SU-DHL-6 (cell line): ENCODE measurements at regions not wholly inside any gene's neighbourhood (a gene's known extent, or its start where the extent isn't known, plus 50 kb on each side); places are given as distances from the start of the nearest gene placed in this dataset.

Source experiments
- H2AFZ ChIP-seq: fragments of 200-600 bp; sonication (generic); 2 replicates; pipeline ENCODE4 v1.6.1; 2014; ENCODE audit warnings: low read depth, mild to moderate bottlenecking, moderate library complexity, mixed read lengths, antibody characterized with exemption, low read length; ENCODE audit not compliant: severe bottlenecking
- H3F3A ChIP-seq: fragments of 200-600 bp; shearing (Covaris generic); 2 replicates; pipeline ENCODE4 v1.6.0; 2016; ENCODE audit warnings: antibody characterized with exemption, mild to moderate bottlenecking; ENCODE audit not compliant: insufficient read depth
- H3K27ac ChIP-seq: fragments of 200-600 bp; sonication (generic); 2 replicates; pipeline ENCODE4 v1.5.1; 2016; ENCODE audit warnings: low read depth, mild to moderate bottlenecking, low read length, moderate library complexity, mixed read lengths
- H3K27me3 ChIP-seq: fragments of 200-600 bp; sonication (generic), shearing (Covaris generic); 2 replicates; pipeline ENCODE4 v1.6.0; 2014; ENCODE audit warnings: mild to moderate bottlenecking, low read length
- H3K36me3 ChIP-seq: fragments of 200-600 bp; sonication (generic); 2 replicates; pipeline ENCODE4 v1.6.1; 2014; ENCODE audit warnings: mild to moderate bottlenecking, low read length, mixed read lengths
- H3K4me2 ChIP-seq: fragments of 300-600, 200-600 bp; shearing (Covaris generic), sonication (generic); 2 replicates; pipeline ENCODE4 v1.6.0; 2014; ENCODE audit warnings: low read length, low read depth, mild to moderate bottlenecking; ENCODE audit not compliant: poor library complexity, severe bottlenecking
- H3K4me3 ChIP-seq: fragments of 200-600 bp; sonication (generic); 2 replicates; pipeline ENCODE4 v1.5.1; 2014; ENCODE audit warnings: antibody characterized with exemption, low read length, mild to moderate bottlenecking, mixed read lengths; ENCODE audit not compliant: insufficient read depth, poor library complexity, severe bottlenecking
- H3K79me2 ChIP-seq: fragments of 200-600 bp; sonication (generic); 2 replicates; pipeline ENCODE4 v1.6.1; 2014; ENCODE audit warnings: mild to moderate bottlenecking, low read length, moderate library complexity; ENCODE audit not compliant: insufficient read depth
- H3K9ac ChIP-seq: fragments of 200-600 bp; sonication (generic); 2 replicates; pipeline ENCODE4 v1.7.0; 2014; ENCODE audit warnings: mild to moderate bottlenecking, low read length
- H3K9me2 ChIP-seq: fragments of 200-600 bp; sonication (generic); replicated peaks from 2 replicates; pipeline ENCODE4 v1.6.1; 2014; ENCODE audit warnings: low read length; ENCODE audit not compliant: insufficient read depth
- H3K9me3 ChIP-seq: fragments of 200-600 bp; sonication (generic); 2 replicates; pipeline ENCODE4 v1.6.1; 2014; ENCODE audit warnings: low read length, mixed read lengths; ENCODE audit not compliant: insufficient read depth
- H4K20me1 ChIP-seq: fragments of 200-600 bp; sonication (generic); 2 replicates; pipeline ENCODE4 v1.6.1; 2014; ENCODE audit warnings: low read depth, mild to moderate bottlenecking, antibody characterized with exemption, low read length, moderate library complexity, mixed read lengths
- EZH2phosphoT487 ChIP-seq: fragments of 200-600 bp; sonication (generic), shearing (Covaris generic); conservative IDR thresholded peaks from 2 replicates; pipeline ENCODE4 v1.6.1; 2018; ENCODE audit warnings: mild to moderate bottlenecking, antibody characterized with exemption, low read length, moderate library complexity, mixed read lengths
- TF ChIP-seq, protein P1 (sequence below): fragments of 200-600 bp; sonication (generic); IDR thresholded peaks from one replicate; pipeline ENCODE4 v1.5.1; 2017; ENCODE audit warnings: antibody characterized with exemption, mild to moderate bottlenecking, low read length, moderate library complexity; ENCODE audit not compliant: insufficient read depth, poor library complexity, severe bottlenecking

- no peaks in the 10 kb centered on the region for H3K79me2 ChIP-seq
- no peaks in the 10 kb centered on the region for H4K20me1 ChIP-seq
- no peaks in the 10 kb centered on the region for H3K9me2 ChIP-seq
- peak overlapping the region; percentile 87 for H3K27ac ChIP-seq
- H3K9ac ChIP-seq: peak overlapping the region; percentile 40
- peak overlapping the region; percentile 60 for H3K4me2 ChIP-seq
- H3F3A ChIP-seq: peaks cover 16% of the 10 kb centered on the region
- H3K36me3 ChIP-seq: no peaks in the 10 kb centered on the region
- H3K9me3 ChIP-seq: no peaks in the 10 kb centered on the region
- no peaks in the 10 kb centered on the region for H3K27me3 ChIP-seq
- H3K4me3 ChIP-seq: peak overlapping the region; percentile 26
- peak overlapping the region; percentile 11 for H2AFZ ChIP-seq
- TF ChIP-seq, protein P1, sequence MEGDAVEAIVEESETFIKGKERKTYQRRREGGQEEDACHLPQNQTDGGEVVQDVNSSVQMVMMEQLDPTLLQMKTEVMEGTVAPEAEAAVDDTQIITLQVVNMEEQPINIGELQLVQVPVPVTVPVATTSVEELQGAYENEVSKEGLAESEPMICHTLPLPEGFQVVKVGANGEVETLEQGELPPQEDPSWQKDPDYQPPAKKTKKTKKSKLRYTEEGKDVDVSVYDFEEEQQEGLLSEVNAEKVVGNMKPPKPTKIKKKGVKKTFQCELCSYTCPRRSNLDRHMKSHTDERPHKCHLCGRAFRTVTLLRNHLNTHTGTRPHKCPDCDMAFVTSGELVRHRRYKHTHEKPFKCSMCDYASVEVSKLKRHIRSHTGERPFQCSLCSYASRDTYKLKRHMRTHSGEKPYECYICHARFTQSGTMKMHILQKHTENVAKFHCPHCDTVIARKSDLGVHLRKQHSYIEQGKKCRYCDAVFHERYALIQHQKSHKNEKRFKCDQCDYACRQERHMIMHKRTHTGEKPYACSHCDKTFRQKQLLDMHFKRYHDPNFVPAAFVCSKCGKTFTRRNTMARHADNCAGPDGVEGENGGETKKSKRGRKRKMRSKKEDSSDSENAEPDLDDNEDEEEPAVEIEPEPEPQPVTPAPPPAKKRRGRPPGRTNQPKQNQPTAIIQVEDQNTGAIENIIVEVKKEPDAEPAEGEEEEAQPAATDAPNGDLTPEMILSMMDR: no peak
- TF ChIP-seq EZH2phosphoT487: no peak
These were observed 75.6 kb upstream of the HNF1B start for GRCh38 chr17:37820313-37820994.

- peak overlapping the region; percentile 60 for H3K4me2 ChIP-seq
- H2AFZ ChIP-seq: no peak overlapping the region
These were observed 73.8 kb upstream of the HNF1B start for GRCh38 chr17:37818689-37819088.

DNA sequence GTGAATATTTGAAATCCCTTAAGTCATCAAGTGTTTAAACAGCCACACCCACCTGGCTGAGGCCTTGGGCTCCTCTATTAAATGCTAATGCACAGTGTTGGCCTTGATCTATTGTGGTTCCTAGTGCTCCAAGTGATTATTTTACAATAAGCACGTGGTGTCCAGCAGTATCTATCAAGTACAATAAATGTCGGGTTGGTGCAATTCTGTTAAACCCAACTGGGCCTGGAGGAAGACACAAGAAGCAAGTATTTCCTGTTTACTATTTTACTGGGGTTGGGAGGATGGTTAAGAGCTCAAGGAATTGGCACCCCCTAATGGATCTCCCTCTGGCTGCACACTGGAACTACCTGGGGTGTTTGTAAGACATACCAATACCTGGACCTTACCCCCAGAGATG is 72.1 kb upstream of the HNF1B start:
- Histone ChIP-seq H3K79me2 (no peaks in the 10 kb centered on the region), H3K4me2 (no peak overlapping the region), H3K4me3 (no peak overlapping the region), H3K9me2 (no peaks in the 10 kb centered on the region), H3K36me3 (no peaks in the 10 kb centered on the region), H3K27ac (no peak overlapping the region), H4K20me1 (no peaks in the 10 kb centered on the region), H3K27me3 (no peaks in the 10 kb centered on the region), H3K9ac (no peak overlapping the region), H3F3A (peaks cover 16% of the 10 kb centered on the region), H3K9me3 (no peaks in the 10 kb centered on the region), H2AFZ (peak overlapping the region; percentile 12)
- no peak for TF ChIP-seq EZH2phosphoT487
- TF ChIP-seq, protein P1: no peak

More at GRCh38 chr17:37818689-37819088, 73.8 kb upstream of the HNF1B start:
- Histone ChIP-seq H3F3A (peaks cover 16% of the 10 kb centered on the region), H3K4me3 (no peak overlapping the region), H3K27me3 (no peaks in the 10 kb centered on the region), H4K20me1 (no peaks in the 10 kb centered on the region), H3K36me3 (no peaks in the 10 kb centered on the region), H3K79me2 (no peaks in the 10 kb centered on the region), H3K27ac (peak overlapping the region; percentile 87), H3K9me2 (no peaks in the 10 kb centered on the region), H3K9ac (peak overlapping the region; percentile 40), H3K9me3 (no peaks in the 10 kb centered on the region)
- no peak for TF ChIP-seq EZH2phosphoT487
- TF ChIP-seq, protein P1: no peak
